ENCODE measurements at regions not wholly inside any gene's neighbourhood (a gene's known extent, or its start where the extent isn't known, plus 50 kb on each side); places are given as distances from the start of the nearest gene placed in this dataset.

GRCh38 chr9:7328453-7328852 is 471.1 kb downstream of the DMAC1 start:
- TF ChIP-seq CTCF (IDR thresholded peaks at IDR 0.05; ENCODE audit: low read depth, low read length) = no peak
- H3K4me3 ChIP-seq (ENCODE audit: low read depth, low read length) = no peak overlapping the region
- H3K27ac ChIP-seq = no peak overlapping the region
- H3K27me3 ChIP-seq (ENCODE audit: insufficient read depth, low read depth, severe bottlenecking) = no peaks in the 10 kb centered on the region
- H3K36me3 ChIP-seq = no peaks in the 10 kb centered on the region
- DNase-seq = no peak
- H3K9me3 ChIP-seq (ENCODE audit: severe bottlenecking) = no peaks in the 10 kb centered on the region

- no peak overlapping the region for H3K27ac ChIP-seq
- H3K9me3 ChIP-seq (ENCODE audit: severe bottlenecking) = no peaks in the 10 kb centered on the region
- TF ChIP-seq CTCF (IDR thresholded peaks at IDR 0.05; ENCODE audit: low read depth, low read length) = no peak
- no peak for DNase-seq
- no peak overlapping the region for H3K4me3 ChIP-seq (ENCODE audit: low read depth, low read length)
- H3K27me3 ChIP-seq (ENCODE audit: insufficient read depth, low read depth, severe bottlenecking) = no peaks in the 10 kb centered on the region
- H3K36me3 ChIP-seq = no peaks in the 10 kb centered on the region
Observed at GRCh38 chr9:7325995-7326394, 473.6 kb downstream of the DMAC1 start.

- Histone ChIP-seq H3K9me3 (ENCODE audit: severe bottlenecking) (no peaks in the 10 kb centered on the region), H3K27ac (no peak overlapping the region), H3K27me3 (ENCODE audit: insufficient read depth, low read depth, severe bottlenecking) (no peaks in the 10 kb centered on the region), H3K4me3 (ENCODE audit: low read depth, low read length) (no peak overlapping the region), H3K36me3 (no peaks in the 10 kb centered on the region)
- no peak for TF ChIP-seq CTCF (IDR thresholded peaks at IDR 0.05; ENCODE audit: low read depth, low read length)
- DNase-seq = no peak
Observed at GRCh38 chr9:7324152-7324598, 475.4 kb downstream of the DMAC1 start.

GRCh38 chr9:7320841-7321240 is 478.7 kb downstream of the DMAC1 start:
- no peak for DNase-seq
- Histone ChIP-seq H3K27ac (no peak overlapping the region), H3K27me3 (ENCODE audit: insufficient read depth, low read depth, severe bottlenecking) (no peaks in the 10 kb centered on the region), H3K9me3 (ENCODE audit: severe bottlenecking) (no peaks in the 10 kb centered on the region), H3K36me3 (no peaks in the 10 kb centered on the region), H3K4me3 (ENCODE audit: low read depth, low read length) (no peak overlapping the region)
- TF ChIP-seq CTCF (IDR thresholded peaks at IDR 0.05; ENCODE audit: low read depth, low read length) = no peak

- Histone ChIP-seq H3K4me3 (ENCODE audit: low read depth, low read length) (no peak overlapping the region), H3K27me3 (ENCODE audit: insufficient read depth, low read depth, severe bottlenecking) (no peaks in the 10 kb centered on the region), H3K36me3 (no peaks in the 10 kb centered on the region), H3K9me3 (ENCODE audit: severe bottlenecking) (no peaks in the 10 kb centered on the region), H3K27ac (no peak overlapping the region)
- no peak for DNase-seq
- no peak for TF ChIP-seq CTCF (IDR thresholded peaks at IDR 0.05; ENCODE audit: low read depth, low read length)
Observed at GRCh38 chr9:7320139-7320538, 479.4 kb downstream of the DMAC1 start.

GRCh38 chr9:7318920-7319319 is 480.7 kb downstream of the DMAC1 start:
- no peak overlapping the region for H3K27ac ChIP-seq
- DNase-seq = no peak
- TF ChIP-seq CTCF (IDR thresholded peaks at IDR 0.05; ENCODE audit: low read depth, low read length) = no peak
- no peaks in the 10 kb centered on the region for H3K9me3 ChIP-seq (ENCODE audit: severe bottlenecking)
- no peaks in the 10 kb centered on the region for H3K36me3 ChIP-seq
- H3K27me3 ChIP-seq (ENCODE audit: insufficient read depth, low read depth, severe bottlenecking) = no peaks in the 10 kb centered on the region
- no peak overlapping the region for H3K4me3 ChIP-seq (ENCODE audit: low read depth, low read length)

Measured in WERI-Rb-1 (cell line).